IPS-NIHi11 (cell line): ENCODE measurements at regions not wholly inside any gene's neighbourhood (a gene's known extent, or its start where the extent isn't known, plus 50 kb on each side); places are given as distances from the start of the nearest gene placed in this dataset.
"Not testable (repeated sequence)": the region's sequence is repeated elsewhere in the genome, so short reads cannot be mapped to it uniquely, and the experiment has no call there.

ENCODE experiments used
- DNase-seq: peaks from one replicate; pipeline ENCODE4 v3.0.0; 2012; ENCODE audit warnings: mixed read lengths, low spot score

DNA sequence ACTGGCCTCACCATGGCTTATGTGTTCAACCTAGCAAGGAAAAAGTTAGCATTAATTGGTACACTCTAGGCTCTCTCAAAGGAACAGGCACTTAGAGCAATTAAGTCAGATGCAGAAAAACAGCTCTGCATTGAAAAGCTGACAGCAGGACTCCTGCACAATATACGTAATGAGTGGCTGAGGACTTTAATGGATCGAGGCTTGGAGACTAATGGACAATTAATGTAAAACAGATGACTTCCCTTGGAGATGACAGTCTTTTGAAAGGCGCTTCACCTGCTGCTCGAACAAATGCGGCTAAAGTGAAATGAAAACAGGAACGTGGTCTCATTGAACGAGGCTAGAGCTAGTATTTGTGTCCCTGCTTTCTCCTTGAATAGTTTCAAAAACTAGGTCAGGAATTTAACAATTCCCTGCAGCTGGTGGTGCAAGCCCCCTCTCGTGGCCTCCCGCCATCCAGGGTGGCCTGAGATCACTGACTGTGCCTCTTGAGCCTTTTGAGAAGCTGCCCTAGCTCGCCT, 137.1 kb downstream of the ELOVL4 start:
- no peak for DNase-seq

DNA sequence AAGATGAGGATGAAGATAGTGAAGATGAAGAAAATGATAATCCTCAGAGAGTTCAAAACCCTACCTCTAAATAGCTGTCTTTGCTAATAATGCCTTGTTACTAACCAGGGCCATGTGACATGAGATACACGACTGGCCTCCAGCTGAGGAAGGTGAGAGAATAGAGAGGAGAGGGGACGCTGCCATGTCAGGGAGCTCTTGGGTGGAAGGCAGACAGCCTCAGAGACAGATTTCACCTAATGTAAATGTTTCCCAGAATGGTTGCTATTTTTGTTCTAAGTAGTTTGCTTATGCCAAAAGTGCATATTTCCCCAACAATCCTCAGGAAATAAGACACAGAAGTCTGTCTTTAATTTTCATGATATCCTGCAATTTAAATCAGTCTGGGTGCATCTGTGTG, 138.4 kb downstream of the ELOVL4 start:
- DNase-seq: no peak

- DNase-seq: not testable (repeated sequence)
These were observed 140.7 kb downstream of the ELOVL4 start for GRCh38 chr6:79806661-79807060.

GRCh38 chr6:79804732-79805131, 142.6 kb downstream of the ELOVL4 start:
- no peak for DNase-seq

DNA sequence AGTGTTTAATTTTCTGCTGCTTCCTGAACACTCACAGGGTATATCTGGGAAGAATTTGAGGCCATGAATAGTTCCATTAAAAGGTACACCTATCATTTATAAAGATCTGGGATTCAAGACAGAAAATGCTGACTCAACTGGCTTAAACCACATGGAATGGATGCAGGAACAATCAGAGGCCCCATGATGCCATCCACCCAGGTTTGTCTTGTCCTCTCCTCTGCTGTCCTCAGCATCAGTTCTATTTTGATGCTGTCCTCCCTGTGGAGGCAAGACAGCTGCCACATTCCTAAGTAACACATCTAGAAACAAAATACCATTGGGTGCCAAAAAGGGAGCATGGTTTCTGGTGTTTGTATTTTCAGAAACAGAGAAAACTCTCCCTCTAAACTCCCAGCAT, 143.4 kb downstream of the ELOVL4 start:
- no peak for DNase-seq

- no peak for DNase-seq
These were observed 144.6 kb downstream of the ELOVL4 start for GRCh38 chr6:79802657-79803300.

DNA sequence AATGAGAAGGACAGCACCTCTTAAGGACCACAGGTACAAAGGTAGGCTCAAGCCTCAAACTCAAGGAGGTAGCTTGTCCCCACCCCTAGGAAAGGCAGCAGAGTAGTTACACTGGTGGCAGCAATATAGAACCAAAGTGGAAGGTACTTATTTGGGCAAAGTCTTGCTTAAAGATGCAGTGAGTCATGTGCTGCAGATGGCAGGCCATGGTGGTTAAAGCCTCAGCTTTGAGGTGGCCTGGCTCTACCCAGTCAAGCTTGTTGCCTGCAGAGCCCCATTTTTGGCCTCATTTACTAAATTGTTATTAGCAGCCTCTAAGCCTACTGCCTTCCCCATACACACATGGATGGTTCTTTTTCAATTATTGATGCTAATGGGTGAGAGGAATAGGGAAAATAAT, 146.0 kb downstream of the ELOVL4 start:
- DNase-seq: no peak

DNA sequence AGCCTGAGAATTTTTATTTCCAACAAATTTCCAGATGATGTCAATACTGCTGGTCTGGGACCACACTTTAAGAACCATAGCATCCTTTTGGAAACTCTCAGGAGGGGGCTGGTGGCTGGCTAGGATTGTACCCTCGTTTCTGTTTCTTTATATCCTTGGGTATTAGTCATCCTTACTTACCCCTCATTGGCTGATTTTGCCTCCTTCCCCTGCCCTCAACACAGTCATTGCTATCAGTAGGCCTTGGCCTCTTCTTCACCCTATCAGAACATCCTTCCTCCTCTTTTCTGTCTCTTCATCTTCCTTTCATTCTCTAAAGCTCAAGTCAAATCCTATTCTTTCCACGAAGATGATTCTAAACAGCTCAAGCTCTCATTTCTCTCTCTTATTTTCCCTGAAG, 148.5 kb downstream of the ELOVL4 start:
- DNase-seq: no peak

DNA sequence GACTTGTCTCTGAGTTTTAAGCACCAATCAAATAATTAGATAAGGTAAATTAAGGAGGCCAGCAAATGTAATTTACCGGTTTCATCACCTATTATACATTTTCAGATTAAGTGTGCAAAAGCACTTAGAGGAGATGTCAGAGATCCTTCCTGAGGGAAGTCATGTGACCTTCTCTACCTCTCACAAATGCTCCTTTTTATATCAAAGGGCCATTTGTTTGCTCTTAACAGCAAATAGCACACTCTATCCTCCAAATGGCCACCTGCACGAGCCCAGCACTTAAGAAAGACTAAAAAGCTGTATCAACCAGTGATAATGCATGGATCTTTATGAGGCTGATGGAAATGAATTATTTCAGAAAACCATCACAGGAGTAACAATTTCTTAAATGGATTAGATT, 149.4 kb downstream of the ELOVL4 start:
- no peak for DNase-seq

DNA sequence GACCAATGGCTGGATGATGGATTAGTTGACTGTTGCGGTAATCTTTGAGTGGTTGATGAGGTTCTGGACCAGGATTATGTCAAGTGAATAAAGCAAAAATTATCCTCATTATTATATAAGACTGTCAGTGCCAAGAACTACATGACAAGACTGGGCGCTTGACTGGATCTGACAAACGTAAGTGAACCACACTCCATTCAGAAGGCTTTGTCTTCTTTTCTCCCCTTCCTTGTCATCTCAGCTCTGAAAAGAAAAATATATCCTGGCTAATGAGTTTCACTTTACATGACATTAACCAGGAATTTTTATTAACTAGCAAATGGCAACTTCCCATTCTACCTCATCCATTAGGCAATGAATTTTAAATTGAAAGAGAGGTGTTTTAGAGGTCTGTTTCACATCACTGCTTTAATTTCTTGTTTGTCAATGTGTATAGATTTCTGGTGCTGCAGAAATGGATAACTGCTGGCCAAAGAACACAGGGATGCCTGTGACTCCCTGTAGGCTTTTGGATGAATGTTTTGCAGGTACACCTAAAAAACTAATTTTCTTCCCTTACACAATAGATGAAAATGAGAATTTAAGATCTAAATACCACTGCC, 150.1 kb downstream of the ELOVL4 start:
- no peak for DNase-seq

GRCh38 chr6:79796197-79796596, 151.2 kb downstream of the ELOVL4 start:
- DNase-seq: no peak

GRCh38 chr6:79789896-79790295, 157.5 kb downstream of the ELOVL4 start:
- DNase-seq: no peak

GRCh38 chr6:79788756-79789155, 157.6 kb downstream of the SH3BGRL2 start:
- DNase-seq: no peak

GRCh38 chr6:79787626-79788025, 156.5 kb downstream of the SH3BGRL2 start:
- no peak for DNase-seq

GRCh38 chr6:79784395-79784753, 153.2 kb downstream of the SH3BGRL2 start:
- DNase-seq: no peak

- DNase-seq: no peak
These were observed 152.7 kb downstream of the SH3BGRL2 start for GRCh38 chr6:79783670-79784394.

GRCh38 chr6:79782792-79783580, 151.9 kb downstream of the SH3BGRL2 start:
- no peak for DNase-seq

- DNase-seq: no peak
These were observed 150.8 kb downstream of the SH3BGRL2 start for GRCh38 chr6:79781916-79782315.

GRCh38 chr6:79780881-79781280, 149.8 kb downstream of the SH3BGRL2 start:
- no peak for DNase-seq

GRCh38 chr6:79778816-79779215, 147.7 kb downstream of the SH3BGRL2 start:
- no peak for DNase-seq

DNA sequence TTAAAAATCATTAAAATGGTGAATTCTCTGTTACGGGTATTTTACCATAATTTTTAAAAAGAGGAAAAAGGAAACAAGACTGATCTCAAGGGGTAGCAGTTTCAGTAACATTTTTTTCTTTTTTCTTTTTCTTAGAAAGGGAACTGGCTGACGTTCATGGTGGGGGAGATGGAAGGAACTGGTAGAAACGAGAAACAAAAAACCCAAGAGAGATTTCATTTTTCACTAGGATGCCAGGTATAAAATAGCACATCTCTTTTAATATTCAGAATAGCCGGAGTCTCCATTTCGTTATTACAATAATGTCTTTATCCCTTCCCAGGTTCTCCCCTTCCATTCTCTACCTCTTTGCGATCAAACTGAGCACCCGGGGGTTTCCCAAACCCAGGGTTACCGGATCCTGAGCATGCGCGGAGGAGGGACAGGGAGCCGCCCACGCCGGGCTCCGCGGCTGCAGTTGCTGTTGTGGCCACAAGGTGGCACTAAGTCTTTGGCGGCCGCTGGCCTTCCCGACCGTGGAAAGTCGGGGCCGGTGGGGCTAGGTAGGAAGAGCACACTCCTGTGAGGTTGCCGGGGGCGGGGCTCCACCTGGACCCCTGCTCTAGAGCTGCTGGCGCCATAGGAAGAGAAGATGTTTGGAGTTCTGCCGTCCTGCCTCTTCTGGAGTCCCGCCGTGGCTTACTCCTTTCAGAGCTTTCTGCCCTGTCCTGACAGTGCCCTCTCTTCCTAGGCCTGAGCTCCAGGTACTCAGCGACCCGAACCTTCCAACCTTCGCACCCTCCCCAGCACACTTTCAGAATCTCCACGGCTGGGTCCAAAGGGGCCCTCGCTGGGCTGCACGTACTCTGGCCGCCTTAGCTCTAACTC, 146.8 kb downstream of the SH3BGRL2 start:
- peak; percentile 96 for DNase-seq

GRCh38 chr6:79776076-79776475, 144.9 kb downstream of the SH3BGRL2 start:
- no peak for DNase-seq
